Astrocyte (in vitro differentiated cells and primary cell): ENCODE measurements at regions not wholly inside any gene's neighbourhood (a gene's known extent, or its start where the extent isn't known, plus 50 kb on each side); places are given as distances from the start of the nearest gene placed in this dataset.

Source experiments
- CTCF ChIP-seq: IDR thresholded peaks from 2 replicates; pipeline ENCODE4 v1.5.1; 2011; ENCODE audit warnings: low read depth, mild to moderate bottlenecking, inconsistent platforms, low read length, moderate library complexity; ENCODE audit not compliant: insufficient read depth
- EZH2 ChIP-seq: IDR thresholded peaks from 2 replicates; pipeline ENCODE4 v1.6.1; 2012; ENCODE audit warnings: mild to moderate bottlenecking, low read length, inconsistent platforms; ENCODE audit not compliant: insufficient read depth

- TF ChIP-seq CTCF, result no peak
- TF ChIP-seq EZH2, result no peak
Observed at GRCh38 chr21:39093526-39093925, 89.7 kb downstream of the PSMG1 start.
